ENCODE measurements at regions not wholly inside any gene's neighbourhood (a gene's known extent, or its start where the extent isn't known, plus 50 kb on each side); places are given as distances from the start of the nearest gene placed in this dataset.

DNA sequence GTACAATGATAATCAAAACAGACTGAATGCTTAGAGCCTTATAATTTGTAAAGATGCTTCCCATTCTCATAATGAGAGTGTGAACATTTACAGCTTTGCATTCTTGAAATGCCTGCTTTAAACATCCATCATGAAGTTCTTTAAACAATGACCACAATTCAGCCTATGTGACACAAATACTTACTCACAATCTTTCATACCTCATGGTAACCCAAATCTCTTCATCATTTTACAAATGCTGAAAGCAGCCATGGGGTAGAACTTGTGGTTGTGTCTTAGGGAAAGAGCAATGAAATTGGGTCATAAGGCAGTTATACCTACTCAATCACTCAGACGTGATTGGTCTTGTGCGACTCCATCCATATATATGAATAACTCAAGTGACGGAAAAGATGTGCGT is 140.7 kb downstream of the RND3 start:
- TF ChIP-seq, protein P1, sequence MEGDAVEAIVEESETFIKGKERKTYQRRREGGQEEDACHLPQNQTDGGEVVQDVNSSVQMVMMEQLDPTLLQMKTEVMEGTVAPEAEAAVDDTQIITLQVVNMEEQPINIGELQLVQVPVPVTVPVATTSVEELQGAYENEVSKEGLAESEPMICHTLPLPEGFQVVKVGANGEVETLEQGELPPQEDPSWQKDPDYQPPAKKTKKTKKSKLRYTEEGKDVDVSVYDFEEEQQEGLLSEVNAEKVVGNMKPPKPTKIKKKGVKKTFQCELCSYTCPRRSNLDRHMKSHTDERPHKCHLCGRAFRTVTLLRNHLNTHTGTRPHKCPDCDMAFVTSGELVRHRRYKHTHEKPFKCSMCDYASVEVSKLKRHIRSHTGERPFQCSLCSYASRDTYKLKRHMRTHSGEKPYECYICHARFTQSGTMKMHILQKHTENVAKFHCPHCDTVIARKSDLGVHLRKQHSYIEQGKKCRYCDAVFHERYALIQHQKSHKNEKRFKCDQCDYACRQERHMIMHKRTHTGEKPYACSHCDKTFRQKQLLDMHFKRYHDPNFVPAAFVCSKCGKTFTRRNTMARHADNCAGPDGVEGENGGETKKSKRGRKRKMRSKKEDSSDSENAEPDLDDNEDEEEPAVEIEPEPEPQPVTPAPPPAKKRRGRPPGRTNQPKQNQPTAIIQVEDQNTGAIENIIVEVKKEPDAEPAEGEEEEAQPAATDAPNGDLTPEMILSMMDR (IDR thresholded peaks at IDR 0.05), result no peak
- TF ChIP-seq, protein P2, sequence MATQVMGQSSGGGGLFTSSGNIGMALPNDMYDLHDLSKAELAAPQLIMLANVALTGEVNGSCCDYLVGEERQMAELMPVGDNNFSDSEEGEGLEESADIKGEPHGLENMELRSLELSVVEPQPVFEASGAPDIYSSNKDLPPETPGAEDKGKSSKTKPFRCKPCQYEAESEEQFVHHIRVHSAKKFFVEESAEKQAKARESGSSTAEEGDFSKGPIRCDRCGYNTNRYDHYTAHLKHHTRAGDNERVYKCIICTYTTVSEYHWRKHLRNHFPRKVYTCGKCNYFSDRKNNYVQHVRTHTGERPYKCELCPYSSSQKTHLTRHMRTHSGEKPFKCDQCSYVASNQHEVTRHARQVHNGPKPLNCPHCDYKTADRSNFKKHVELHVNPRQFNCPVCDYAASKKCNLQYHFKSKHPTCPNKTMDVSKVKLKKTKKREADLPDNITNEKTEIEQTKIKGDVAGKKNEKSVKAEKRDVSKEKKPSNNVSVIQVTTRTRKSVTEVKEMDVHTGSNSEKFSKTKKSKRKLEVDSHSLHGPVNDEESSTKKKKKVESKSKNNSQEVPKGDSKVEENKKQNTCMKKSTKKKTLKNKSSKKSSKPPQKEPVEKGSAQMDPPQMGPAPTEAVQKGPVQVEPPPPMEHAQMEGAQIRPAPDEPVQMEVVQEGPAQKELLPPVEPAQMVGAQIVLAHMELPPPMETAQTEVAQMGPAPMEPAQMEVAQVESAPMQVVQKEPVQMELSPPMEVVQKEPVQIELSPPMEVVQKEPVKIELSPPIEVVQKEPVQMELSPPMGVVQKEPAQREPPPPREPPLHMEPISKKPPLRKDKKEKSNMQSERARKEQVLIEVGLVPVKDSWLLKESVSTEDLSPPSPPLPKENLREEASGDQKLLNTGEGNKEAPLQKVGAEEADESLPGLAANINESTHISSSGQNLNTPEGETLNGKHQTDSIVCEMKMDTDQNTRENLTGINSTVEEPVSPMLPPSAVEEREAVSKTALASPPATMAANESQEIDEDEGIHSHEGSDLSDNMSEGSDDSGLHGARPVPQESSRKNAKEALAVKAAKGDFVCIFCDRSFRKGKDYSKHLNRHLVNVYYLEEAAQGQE (IDR thresholded peaks at IDR 0.05; ENCODE audit: insufficient read depth in 1 of 2, low read depth in 2 of 2, low read length in 1 of 2), result no peak
